ENCODE measurements at regions not wholly inside any gene's neighbourhood (a gene's known extent, or its start where the extent isn't known, plus 50 kb on each side); places are given as distances from the start of the nearest gene placed in this dataset.

DNA sequence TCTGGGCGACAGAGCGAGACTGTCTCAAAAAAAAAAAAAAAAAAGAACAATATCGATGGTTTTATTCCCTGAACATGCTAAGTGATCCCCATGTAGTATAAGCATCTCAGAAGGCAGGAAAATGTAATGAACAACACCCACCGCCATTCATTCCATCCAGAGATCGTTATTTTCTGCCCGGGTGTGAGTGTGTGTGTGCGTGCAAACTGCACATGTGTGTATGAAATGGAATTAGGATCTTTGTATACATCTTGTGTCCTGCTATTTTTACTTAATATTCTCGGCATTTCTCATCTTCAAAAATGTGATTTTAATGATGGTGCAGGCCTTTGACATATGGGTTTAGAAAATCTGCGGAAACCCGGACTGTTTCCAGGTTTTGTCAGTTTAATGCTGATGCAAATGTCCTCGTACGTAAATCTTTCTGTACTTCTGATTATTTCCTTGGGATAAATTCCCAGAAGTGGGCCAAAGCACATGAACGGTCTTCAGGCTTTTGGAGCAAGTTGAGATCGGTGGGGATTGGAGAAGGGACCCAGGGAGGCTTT, 254.8 kb downstream of the SEC14L1 start:
- TF ChIP-seq, protein P1, sequence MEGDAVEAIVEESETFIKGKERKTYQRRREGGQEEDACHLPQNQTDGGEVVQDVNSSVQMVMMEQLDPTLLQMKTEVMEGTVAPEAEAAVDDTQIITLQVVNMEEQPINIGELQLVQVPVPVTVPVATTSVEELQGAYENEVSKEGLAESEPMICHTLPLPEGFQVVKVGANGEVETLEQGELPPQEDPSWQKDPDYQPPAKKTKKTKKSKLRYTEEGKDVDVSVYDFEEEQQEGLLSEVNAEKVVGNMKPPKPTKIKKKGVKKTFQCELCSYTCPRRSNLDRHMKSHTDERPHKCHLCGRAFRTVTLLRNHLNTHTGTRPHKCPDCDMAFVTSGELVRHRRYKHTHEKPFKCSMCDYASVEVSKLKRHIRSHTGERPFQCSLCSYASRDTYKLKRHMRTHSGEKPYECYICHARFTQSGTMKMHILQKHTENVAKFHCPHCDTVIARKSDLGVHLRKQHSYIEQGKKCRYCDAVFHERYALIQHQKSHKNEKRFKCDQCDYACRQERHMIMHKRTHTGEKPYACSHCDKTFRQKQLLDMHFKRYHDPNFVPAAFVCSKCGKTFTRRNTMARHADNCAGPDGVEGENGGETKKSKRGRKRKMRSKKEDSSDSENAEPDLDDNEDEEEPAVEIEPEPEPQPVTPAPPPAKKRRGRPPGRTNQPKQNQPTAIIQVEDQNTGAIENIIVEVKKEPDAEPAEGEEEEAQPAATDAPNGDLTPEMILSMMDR (IDR thresholded peaks at IDR 0.05): no peak
- TF ChIP-seq POLR2A (IDR thresholded peaks at IDR 0.05): no peak
